GM12872 (cell line): ENCODE measurements at regions not wholly inside any gene's neighbourhood (a gene's known extent, or its start where the extent isn't known, plus 50 kb on each side); places are given as distances from the start of the nearest gene placed in this dataset.

Experiments
- CTCF ChIP-seq: IDR thresholded peaks from 3 replicates; pipeline ENCODE4 v1.5.1; 2011; ENCODE audit warnings: low read depth, mild to moderate bottlenecking, low read length, moderate library complexity; ENCODE audit not compliant: insufficient read depth

GRCh38 chr18:71850602-71851001 is 693.5 kb downstream of the CBLN2 start:
- TF ChIP-seq CTCF, result no peak

GRCh38 chr18:71849407-71849806 is 694.7 kb downstream of the CBLN2 start:
- peak; percentile 24; the same call in 1 of the 3 replicates for TF ChIP-seq CTCF

GRCh38 chr18:71846716-71847115 is 697.4 kb downstream of the CBLN2 start:
- no peak for TF ChIP-seq CTCF

- no peak for TF ChIP-seq CTCF
Observed at GRCh38 chr18:71844814-71845213, 699.3 kb downstream of the CBLN2 start.

GRCh38 chr18:71842666-71843065 is 701.5 kb downstream of the CBLN2 start:
- no peak for TF ChIP-seq CTCF

GRCh38 chr18:71837547-71837946 is 706.6 kb downstream of the CBLN2 start:
- TF ChIP-seq CTCF, result no peak

GRCh38 chr18:71832946-71833617 is 711.1 kb downstream of the CBLN2 start:
- no peak for TF ChIP-seq CTCF
